ENCODE measurements at regions not wholly inside any gene's neighbourhood (a gene's known extent, or its start where the extent isn't known, plus 50 kb on each side); places are given as distances from the start of the nearest gene placed in this dataset.

GRCh38 chr2:172280571-172281361 is 146.6 kb upstream of the ITGA6 start:
- Histone ChIP-seq H3K4me3 (ENCODE audit: low read depth, low read length) (no peak overlapping the region), H3K36me3 (ENCODE audit: control insufficient read depth, insufficient read depth, low read length) (no peaks in the 10 kb centered on the region), H3K4me1 (ENCODE audit: control insufficient read depth, insufficient read depth, low read length) (peaks cover 17% of the 10 kb centered on the region), H3K9ac (ENCODE audit: low read length) (no peak overlapping the region), H3K27me3 (ENCODE audit: control insufficient read depth, insufficient read depth, low read length) (no peaks in the 10 kb centered on the region), H3K27ac (ENCODE audit: low read depth, low read length) (no peak overlapping the region), H3K9me3 (ENCODE audit: control insufficient read depth, insufficient read depth, low read depth, low read length) (peaks cover 11% of the 10 kb centered on the region)

GRCh38 chr2:172281648-172282570 is 145.5 kb upstream of the ITGA6 start:
- Histone ChIP-seq H3K9me3 (ENCODE audit: control insufficient read depth, insufficient read depth, low read depth, low read length) (peaks cover 6% of the 10 kb centered on the region), H3K27ac (ENCODE audit: low read depth, low read length) (no peak overlapping the region), H3K9ac (ENCODE audit: low read length) (no peak overlapping the region), H3K27me3 (ENCODE audit: control insufficient read depth, insufficient read depth, low read length) (no peaks in the 10 kb centered on the region), H3K36me3 (ENCODE audit: control insufficient read depth, insufficient read depth, low read length) (no peaks in the 10 kb centered on the region), H3K4me3 (ENCODE audit: low read depth, low read length) (no peak overlapping the region), H3K4me1 (ENCODE audit: control insufficient read depth, insufficient read depth, low read length) (peaks cover 19% of the 10 kb centered on the region)

GRCh38 chr2:172282944-172283343 is 144.4 kb upstream of the ITGA6 start:
- no peaks in the 10 kb centered on the region for H3K9me3 ChIP-seq (ENCODE audit: control insufficient read depth, insufficient read depth, low read depth, low read length)
- H3K36me3 ChIP-seq (ENCODE audit: control insufficient read depth, insufficient read depth, low read length), result no peaks in the 10 kb centered on the region
- H3K27me3 ChIP-seq (ENCODE audit: control insufficient read depth, insufficient read depth, low read length), result no peaks in the 10 kb centered on the region
- H3K27ac ChIP-seq (ENCODE audit: low read depth, low read length), result no peak overlapping the region
- H3K9ac ChIP-seq (ENCODE audit: low read length), result no peak overlapping the region
- H3K4me1 ChIP-seq (ENCODE audit: control insufficient read depth, insufficient read depth, low read length), result peaks cover 19% of the 10 kb centered on the region
- no peak overlapping the region for H3K4me3 ChIP-seq (ENCODE audit: low read depth, low read length)

- Histone ChIP-seq H3K27me3 (ENCODE audit: control insufficient read depth, insufficient read depth, low read length) (no peaks in the 10 kb centered on the region), H3K9ac (ENCODE audit: low read length) (no peak overlapping the region), H3K4me1 (ENCODE audit: control insufficient read depth, insufficient read depth, low read length) (peaks cover 19% of the 10 kb centered on the region), H3K27ac (ENCODE audit: low read depth, low read length) (no peak overlapping the region), H3K9me3 (ENCODE audit: control insufficient read depth, insufficient read depth, low read depth, low read length) (no peaks in the 10 kb centered on the region), H3K4me3 (ENCODE audit: low read depth, low read length) (no peak overlapping the region), H3K36me3 (ENCODE audit: control insufficient read depth, insufficient read depth, low read length) (no peaks in the 10 kb centered on the region)
Observed at GRCh38 chr2:172283476-172283875, 143.9 kb upstream of the ITGA6 start.

- no peaks in the 10 kb centered on the region for H3K36me3 ChIP-seq (ENCODE audit: control insufficient read depth, insufficient read depth, low read length)
- H3K27me3 ChIP-seq (ENCODE audit: control insufficient read depth, insufficient read depth, low read length), result no peaks in the 10 kb centered on the region
- H3K4me1 ChIP-seq (ENCODE audit: control insufficient read depth, insufficient read depth, low read length), result peaks cover 19% of the 10 kb centered on the region
- no peak overlapping the region for H3K9ac ChIP-seq (ENCODE audit: low read length)
- no peak overlapping the region for H3K4me3 ChIP-seq (ENCODE audit: low read depth, low read length)
- H3K27ac ChIP-seq (ENCODE audit: low read depth, low read length), result no peak overlapping the region
- no peaks in the 10 kb centered on the region for H3K9me3 ChIP-seq (ENCODE audit: control insufficient read depth, insufficient read depth, low read depth, low read length)
Observed at GRCh38 chr2:172284209-172284608, 143.2 kb upstream of the ITGA6 start.

- H3K4me1 ChIP-seq (ENCODE audit: control insufficient read depth, insufficient read depth, low read length), result peaks cover 19% of the 10 kb centered on the region
- no peak overlapping the region for H3K27ac ChIP-seq (ENCODE audit: low read depth, low read length)
- H3K27me3 ChIP-seq (ENCODE audit: control insufficient read depth, insufficient read depth, low read length), result no peaks in the 10 kb centered on the region
- no peaks in the 10 kb centered on the region for H3K9me3 ChIP-seq (ENCODE audit: control insufficient read depth, insufficient read depth, low read depth, low read length)
- H3K36me3 ChIP-seq (ENCODE audit: control insufficient read depth, insufficient read depth, low read length), result no peaks in the 10 kb centered on the region
- H3K9ac ChIP-seq (ENCODE audit: low read length), result no peak overlapping the region
- H3K4me3 ChIP-seq (ENCODE audit: low read depth, low read length), result no peak overlapping the region
Observed at GRCh38 chr2:172285010-172285621, 142.3 kb upstream of the ITGA6 start.

GRCh38 chr2:172285760-172286159 is 141.6 kb upstream of the ITGA6 start:
- Histone ChIP-seq H3K4me3 (ENCODE audit: low read depth, low read length) (no peak overlapping the region), H3K27me3 (ENCODE audit: control insufficient read depth, insufficient read depth, low read length) (no peaks in the 10 kb centered on the region), H3K4me1 (ENCODE audit: control insufficient read depth, insufficient read depth, low read length) (peaks cover 19% of the 10 kb centered on the region), H3K9me3 (ENCODE audit: control insufficient read depth, insufficient read depth, low read depth, low read length) (no peaks in the 10 kb centered on the region), H3K9ac (ENCODE audit: low read length) (no peak overlapping the region), H3K36me3 (ENCODE audit: control insufficient read depth, insufficient read depth, low read length) (no peaks in the 10 kb centered on the region), H3K27ac (ENCODE audit: low read depth, low read length) (no peak overlapping the region)

- no peaks in the 10 kb centered on the region for H3K9me3 ChIP-seq (ENCODE audit: control insufficient read depth, insufficient read depth, low read depth, low read length)
- H3K4me1 ChIP-seq (ENCODE audit: control insufficient read depth, insufficient read depth, low read length), result peaks cover 19% of the 10 kb centered on the region
- H3K4me3 ChIP-seq (ENCODE audit: low read depth, low read length), result no peak overlapping the region
- no peaks in the 10 kb centered on the region for H3K27me3 ChIP-seq (ENCODE audit: control insufficient read depth, insufficient read depth, low read length)
- no peak overlapping the region for H3K9ac ChIP-seq (ENCODE audit: low read length)
- no peak overlapping the region for H3K27ac ChIP-seq (ENCODE audit: low read depth, low read length)
- H3K36me3 ChIP-seq (ENCODE audit: control insufficient read depth, insufficient read depth, low read length), result no peaks in the 10 kb centered on the region
Observed at GRCh38 chr2:172287190-172287589, 140.2 kb upstream of the ITGA6 start.

- Histone ChIP-seq H3K27me3 (ENCODE audit: control insufficient read depth, insufficient read depth, low read length) (no peaks in the 10 kb centered on the region), H3K27ac (ENCODE audit: low read depth, low read length) (no peak overlapping the region), H3K4me3 (ENCODE audit: low read depth, low read length) (no peak overlapping the region), H3K36me3 (ENCODE audit: control insufficient read depth, insufficient read depth, low read length) (no peaks in the 10 kb centered on the region), H3K9ac (ENCODE audit: low read length) (no peak overlapping the region), H3K9me3 (ENCODE audit: control insufficient read depth, insufficient read depth, low read depth, low read length) (no peaks in the 10 kb centered on the region), H3K4me1 (ENCODE audit: control insufficient read depth, insufficient read depth, low read length) (peaks cover 19% of the 10 kb centered on the region)
Observed at GRCh38 chr2:172287605-172288315, 139.6 kb upstream of the ITGA6 start.

- H3K36me3 ChIP-seq (ENCODE audit: control insufficient read depth, insufficient read depth, low read length), result no peaks in the 10 kb centered on the region
- H3K9ac ChIP-seq (ENCODE audit: low read length), result no peak overlapping the region
- H3K27ac ChIP-seq (ENCODE audit: low read depth, low read length), result no peak overlapping the region
- H3K4me3 ChIP-seq (ENCODE audit: low read depth, low read length), result no peak overlapping the region
- peaks cover 19% of the 10 kb centered on the region for H3K4me1 ChIP-seq (ENCODE audit: control insufficient read depth, insufficient read depth, low read length)
- H3K9me3 ChIP-seq (ENCODE audit: control insufficient read depth, insufficient read depth, low read depth, low read length), result no peaks in the 10 kb centered on the region
- H3K27me3 ChIP-seq (ENCODE audit: control insufficient read depth, insufficient read depth, low read length), result no peaks in the 10 kb centered on the region
Observed at GRCh38 chr2:172288603-172289002, 138.8 kb upstream of the ITGA6 start.
